ENCODE measurements at regions not wholly inside any gene's neighbourhood (a gene's known extent, or its start where the extent isn't known, plus 50 kb on each side); places are given as distances from the start of the nearest gene placed in this dataset.

DNA sequence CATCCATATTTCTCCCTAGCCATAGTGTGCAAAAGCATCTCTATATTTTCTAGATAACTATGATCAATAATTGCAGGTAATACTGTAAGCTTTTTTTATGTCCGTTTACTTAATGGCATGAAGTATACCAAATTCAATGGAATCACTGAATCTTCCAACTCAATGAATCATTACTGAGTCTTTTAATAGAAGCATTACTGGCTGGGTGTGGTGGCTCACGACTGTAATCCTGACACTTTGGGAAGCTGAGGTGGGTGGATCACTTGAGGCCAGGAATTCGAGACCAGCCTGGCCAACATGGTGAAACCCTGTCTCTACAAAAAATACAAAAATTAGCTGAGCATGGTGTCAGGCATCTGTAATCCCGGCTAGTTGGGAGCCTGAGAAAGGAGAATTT lies 372.5 kb downstream of the BMPER start:
- DNase-seq, result no peak
- Histone ChIP-seq H2BK5ac (ENCODE audit: low read depth, low read length, poor library complexity, severe bottlenecking) (no peak overlapping the region), H3K27me3 (ENCODE audit: control insufficient read depth, insufficient read depth, low read length) (no peaks in the 10 kb centered on the region; the same call in 1 of the 2 replicates), H2AFZ (replicated peaks; ENCODE audit: low read length, poor library complexity) (no peak overlapping the region), H2BK15ac (ENCODE audit: low read depth, low read length) (no peak overlapping the region), H3K9me1 (ENCODE audit: insufficient read depth, low read length) (no peaks in the 10 kb centered on the region), H4K91ac (ENCODE audit: insufficient read depth, low read depth, low read length) (no peak overlapping the region), H2BK120ac (ENCODE audit: low read depth, low read length) (no peak overlapping the region), H3K4me3 (ENCODE audit: insufficient read depth, low read depth, low read length) (no peak overlapping the region), H3K23ac (ENCODE audit: low read depth, low read length) (no peak overlapping the region), H3K4ac (ENCODE audit: low read depth, low read length) (no peak overlapping the region), H3K4me2 (ENCODE audit: low read depth, low read length) (no peak overlapping the region), H4K20me1 (ENCODE audit: insufficient read depth, low read length) (no peaks in the 10 kb centered on the region), H3K9ac (ENCODE audit: low read depth, low read length) (no peak overlapping the region), H3K27ac (ENCODE audit: insufficient read depth, low read length) (no peak overlapping the region), H2AK9ac (replicated peaks; ENCODE audit: low read depth, low read length, poor library complexity) (no peak overlapping the region), H3K18ac (ENCODE audit: low read depth, low read length) (no peak overlapping the region), H2BK20ac (ENCODE audit: low read depth, low read length) (no peak overlapping the region), H3K36me3 (ENCODE audit: control insufficient read depth, insufficient read depth, low read length) (no peaks in the 10 kb centered on the region), H3K9me3 (ENCODE audit: control insufficient read depth, insufficient read depth, low read length) (no peaks in the 10 kb centered on the region), H3K14ac (replicated peaks; ENCODE audit: low read depth, low read length) (no peak overlapping the region), H3K56ac (ENCODE audit: extremely low read depth, insufficient read depth, low read length) (no peak overlapping the region), H4K5ac (ENCODE audit: low read depth, low read length) (no peak overlapping the region), H3K79me1 (ENCODE audit: low read depth in 1 of 2, low read length in 2 of 2) (no peaks in the 10 kb centered on the region), H2AK5ac (ENCODE audit: low read depth, low read length) (no peak overlapping the region), H4K8ac (ENCODE audit: low read depth in 2 of 2, low read length in 2 of 2) (no peak overlapping the region), H3K4me1 (ENCODE audit: control insufficient read depth, insufficient read depth, low read length) (no peaks in the 10 kb centered on the region)
- BruUV-seq (replicated peaks), result no TSS peak
- intact Hi-C loops (cut with micrococcal nuclease) (no loop called here), in situ Hi-C loops (cut with MboI; ENCODE audit: low sequenced_read_pairs) (no loop called here), dilution Hi-C loops (cut with HindIII; ENCODE audit: low sequenced_read_pairs, unreplicated experiment) (no loop called here)
- ATAC-seq (ENCODE audit: low read depth), result no peak
- no CpG with 5 or more reads among the region's 4 CpGs for WGBS, 2 experiments (ENCODE audit: extremely low coverage in 2 of 2, insufficient read length in 1 of 2)
- TF ChIP-seq, protein P1, sequence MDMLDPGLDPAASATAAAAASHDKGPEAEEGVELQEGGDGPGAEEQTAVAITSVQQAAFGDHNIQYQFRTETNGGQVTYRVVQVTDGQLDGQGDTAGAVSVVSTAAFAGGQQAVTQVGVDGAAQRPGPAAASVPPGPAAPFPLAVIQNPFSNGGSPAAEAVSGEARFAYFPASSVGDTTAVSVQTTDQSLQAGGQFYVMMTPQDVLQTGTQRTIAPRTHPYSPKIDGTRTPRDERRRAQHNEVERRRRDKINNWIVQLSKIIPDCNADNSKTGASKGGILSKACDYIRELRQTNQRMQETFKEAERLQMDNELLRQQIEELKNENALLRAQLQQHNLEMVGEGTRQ (IDR thresholded peaks at IDR 0.05; ENCODE audit: low read depth, low read length), result no peak
- TF ChIP-seq MAFK (IDR thresholded peaks at IDR 0.05; ENCODE audit: low read depth, low read length) (no peak), MXI1 (IDR thresholded peaks at IDR 0.05; ENCODE audit: borderline replicate concordance, low read depth, low read length) (no peak), MAZ (IDR thresholded peaks at IDR 0.05; ENCODE audit: borderline replicate concordance, low read depth, low read length) (no peak), CHD1 (IDR thresholded peaks at IDR 0.05; ENCODE audit: low read depth, low read length) (no peak), FOS (IDR thresholded peaks at IDR 0.05; ENCODE audit: low read depth, low read length) (no peak), SMC3 (IDR thresholded peaks at IDR 0.05; ENCODE audit: low read depth, low read length) (no peak), CEBPB (IDR thresholded peaks at IDR 0.05; ENCODE audit: low read depth, low read length) (no peak), RAD21 (IDR thresholded peaks at IDR 0.05; ENCODE audit: low read length) (no peak)
- POLR2A ChIA-PET (ENCODE audit: unreplicated experiment), result no interaction called here
- CTCF ChIA-PET, result no interaction called here

Measured in IMR-90 (cell line).